Skeletal muscle tissue (tissue), 3 donors: ENCODE measurements at regions not wholly inside any gene's neighbourhood (a gene's known extent, or its start where the extent isn't known, plus 50 kb on each side); places are given as distances from the start of the nearest gene placed in this dataset.

Experiments used
- H3K27ac ChIP-seq: one replicate; pipeline ENCODE4 v1.7.0; 2013; ENCODE audit warnings: mild to moderate bottlenecking, low read depth, low read length, inconsistent platforms
- H3K27me3 ChIP-seq, 3 donors: one replicate each; pipeline ENCODE4 v1.7.0; 2013; ENCODE audit warnings: low read length in 3 of 3; ENCODE audit not compliant: control insufficient read depth in 3 of 3, insufficient read depth in 3 of 3
- H3K36me3 ChIP-seq, 3 donors: one replicate each; pipeline ENCODE4 v1.7.0; 2013; ENCODE audit warnings: low read length in 3 of 3; ENCODE audit not compliant: control insufficient read depth in 3 of 3, insufficient read depth in 3 of 3
- H3K4me1 ChIP-seq, 3 donors: one replicate each; pipeline ENCODE4 v1.7.0; 2013; ENCODE audit warnings: low read length in 3 of 3, mild to moderate bottlenecking in 3 of 3; ENCODE audit not compliant: control insufficient read depth in 3 of 3, insufficient read depth in 3 of 3
- H3K4me3 ChIP-seq, 3 donors: one replicate each; pipeline ENCODE4 v1.7.0; 2013; ENCODE audit warnings: low read length in 3 of 3
- H3K9ac ChIP-seq, 3 donors: one replicate each; pipeline ENCODE4 v1.7.0; 2013; ENCODE audit warnings: low read length in 3 of 3, mild to moderate bottlenecking in 3 of 3, moderate library complexity in 2 of 3, low read depth in 1 of 3
- H3K9me3 ChIP-seq, 3 donors: one replicate each; pipeline ENCODE4 v1.7.0; 2013; ENCODE audit warnings: low read length in 3 of 3; ENCODE audit not compliant: control insufficient read depth in 3 of 3
- donor health status: Osteomylitis.

- no peak overlapping the region for H3K27ac ChIP-seq
- H3K27me3 ChIP-seq: peaks cover 16 to 18% (median 17%) of the 10 kb centered on the region in 3 donors
- H3K4me1 ChIP-seq: no peaks in the 10 kb centered on the region
- H3K4me3 ChIP-seq: no peak overlapping the region
- no peaks in the 10 kb centered on the region for H3K9me3 ChIP-seq
- H3K9ac ChIP-seq: no peak overlapping the region
- H3K36me3 ChIP-seq: no peaks in the 10 kb centered on the region
Observed at GRCh38 chr3:40615918-40616819, 91.4 kb downstream of the ZNF621 start.

GRCh38 chr3:40617084-40617483, 92.3 kb downstream of the ZNF621 start:
- Histone ChIP-seq H3K27me3 (peaks cover 16 to 18% (median 17%) of the 10 kb centered on the region in 3 donors), H3K36me3 (no peaks in the 10 kb centered on the region)

GRCh38 chr3:40618158-40618557, 93.4 kb downstream of the ZNF621 start:
- no peak overlapping the region for H3K9ac ChIP-seq
- H3K27me3 ChIP-seq: peaks cover 16 to 18% (median 17%) of the 10 kb centered on the region in 3 donors
- no peaks in the 10 kb centered on the region for H3K4me1 ChIP-seq
- H3K27ac ChIP-seq: no peak overlapping the region
- peaks cover 0 to 1% (median 0%) of the 10 kb centered on the region in 3 donors for H3K9me3 ChIP-seq
- no peaks in the 10 kb centered on the region for H3K36me3 ChIP-seq
- H3K4me3 ChIP-seq: no peak overlapping the region

More at GRCh38 chr3:40617084-40617483, 92.3 kb downstream of the ZNF621 start:
- Histone ChIP-seq H3K4me1 (no peaks in the 10 kb centered on the region), H3K9me3 (no peaks in the 10 kb centered on the region), H3K4me3 (no peak overlapping the region), H3K9ac (no peak overlapping the region), H3K27ac (no peak overlapping the region)

- Histone ChIP-seq H3K27me3 (peaks cover 10 to 17% (median 17%) of the 10 kb centered on the region in 3 donors), H3K9ac (no peak overlapping the region), H3K27ac (no peak overlapping the region), H3K4me1 (no peaks in the 10 kb centered on the region), H3K36me3 (no peaks in the 10 kb centered on the region), H3K9me3 (peaks cover 0 to 3% (median 0%) of the 10 kb centered on the region in 3 donors), H3K4me3 (no peak overlapping the region)
Observed at GRCh38 chr3:40620151-40620550, 95.4 kb downstream of the ZNF621 start.

- H3K4me3 ChIP-seq: no peak overlapping the region
- H3K9me3 ChIP-seq: peaks cover 0 to 3% (median 0%) of the 10 kb centered on the region in 3 donors
- no peak overlapping the region for H3K9ac ChIP-seq
- H3K27me3 ChIP-seq: peaks cover 3 to 7% (median 6%) of the 10 kb centered on the region in 3 donors
- H3K36me3 ChIP-seq: no peaks in the 10 kb centered on the region
- no peaks in the 10 kb centered on the region for H3K4me1 ChIP-seq
- no peak overlapping the region for H3K27ac ChIP-seq
Observed at GRCh38 chr3:40621252-40621651, 96.5 kb downstream of the ZNF621 start.

- no peaks in the 10 kb centered on the region for H3K27me3 ChIP-seq
- no peak overlapping the region for H3K4me3 ChIP-seq
- no peak overlapping the region for H3K9ac ChIP-seq
- no peak overlapping the region for H3K27ac ChIP-seq
- H3K4me1 ChIP-seq: no peaks in the 10 kb centered on the region
- H3K36me3 ChIP-seq: no peaks in the 10 kb centered on the region
- H3K9me3 ChIP-seq: peaks cover 0 to 3% (median 0%) of the 10 kb centered on the region in 3 donors
Observed at GRCh38 chr3:40623567-40623966, 98.8 kb downstream of the ZNF621 start.

- Histone ChIP-seq H3K4me1 (no peaks in the 10 kb centered on the region), H3K27me3 (no peaks in the 10 kb centered on the region), H3K4me3 (no peak overlapping the region), H3K36me3 (no peaks in the 10 kb centered on the region), H3K9ac (no peak overlapping the region), H3K9me3 (peaks cover 0 to 3% (median 0%) of the 10 kb centered on the region in 3 donors), H3K27ac (no peak overlapping the region)
Observed at GRCh38 chr3:40624189-40624769, 99.5 kb downstream of the ZNF621 start.

- H3K27ac ChIP-seq: no peak overlapping the region
- H3K9ac ChIP-seq: no peak overlapping the region
- no peaks in the 10 kb centered on the region for H3K4me1 ChIP-seq
- H3K4me3 ChIP-seq: no peak overlapping the region
- H3K36me3 ChIP-seq: no peaks in the 10 kb centered on the region
- H3K27me3 ChIP-seq: no peaks in the 10 kb centered on the region
- H3K9me3 ChIP-seq: peaks cover 0 to 3% (median 0%) of the 10 kb centered on the region in 3 donors
Observed at GRCh38 chr3:40627095-40627494, 102.3 kb downstream of the ZNF621 start.

GRCh38 chr3:40628984-40629383, 104.2 kb downstream of the ZNF621 start:
- Histone ChIP-seq H3K4me1 (no peaks in the 10 kb centered on the region), H3K9ac (no peak overlapping the region), H3K9me3 (no peaks in the 10 kb centered on the region), H3K27ac (no peak overlapping the region), H3K4me3 (no peak overlapping the region), H3K36me3 (no peaks in the 10 kb centered on the region), H3K27me3 (no peaks in the 10 kb centered on the region)

GRCh38 chr3:40631341-40631995, 106.7 kb downstream of the ZNF621 start:
- Histone ChIP-seq H3K9me3 (peaks cover 0 to 4% (median 0%) of the 10 kb centered on the region in 3 donors), H3K9ac (no peak overlapping the region), H3K4me1 (no peaks in the 10 kb centered on the region), H3K27me3 (no peaks in the 10 kb centered on the region), H3K36me3 (no peaks in the 10 kb centered on the region), H3K4me3 (no peak overlapping the region), H3K27ac (no peak overlapping the region)
